Limb (tissue), 2 donors: ENCODE measurements at regions not wholly inside any gene's neighbourhood (a gene's known extent, or its start where the extent isn't known, plus 50 kb on each side); places are given as distances from the start of the nearest gene placed in this dataset.

ENCODE experiments used
- DNase-seq, 2 donors: peaks; one replicate each; pipeline ENCODE4 v3.0.0-alpha.2; 2016; ENCODE audit errors: extremely low spot score in 2 of 2

- DNase-seq: no peak
These were observed 179.6 kb downstream of the LMO4 start for GRCh38 chr1:87508247-87508787.

- DNase-seq: no peak
These were observed 181.9 kb downstream of the LMO4 start for GRCh38 chr1:87510540-87510939.

- DNase-seq: no peak
These were observed 182.8 kb downstream of the LMO4 start for GRCh38 chr1:87511449-87511848.

- DNase-seq: no peak
These were observed 183.8 kb downstream of the LMO4 start for GRCh38 chr1:87512431-87512830.

- no peak for DNase-seq
These were observed 184.6 kb downstream of the LMO4 start for GRCh38 chr1:87513255-87513654.

- no peak for DNase-seq
These were observed 185.4 kb downstream of the LMO4 start for GRCh38 chr1:87513966-87514660.

- DNase-seq: no peak
These were observed 187.1 kb downstream of the LMO4 start for GRCh38 chr1:87515781-87516180.

GRCh38 chr1:87518794-87519193, 190.1 kb downstream of the LMO4 start:
- no peak for DNase-seq

- no peak for DNase-seq
These were observed 192.8 kb downstream of the LMO4 start for GRCh38 chr1:87521452-87521851.

- no peak for DNase-seq
These were observed 194.8 kb downstream of the LMO4 start for GRCh38 chr1:87523466-87523865.

GRCh38 chr1:87524021-87524754, 195.5 kb downstream of the LMO4 start:
- no peak for DNase-seq

GRCh38 chr1:87528754-87529517, 200.3 kb downstream of the LMO4 start:
- DNase-seq: no peak

GRCh38 chr1:87530042-87530807, 201.5 kb downstream of the LMO4 start:
- no peak for DNase-seq

- DNase-seq: no peak
These were observed 206.9 kb downstream of the LMO4 start for GRCh38 chr1:87535551-87535950.

GRCh38 chr1:87539147-87539546, 210.5 kb downstream of the LMO4 start:
- no peak for DNase-seq

- no peak for DNase-seq
These were observed 214.0 kb downstream of the LMO4 start for GRCh38 chr1:87542697-87543096.

GRCh38 chr1:87549738-87550137, 221.1 kb downstream of the LMO4 start:
- DNase-seq: no peak

- no peak for DNase-seq
These were observed 224.8 kb downstream of the LMO4 start for GRCh38 chr1:87553511-87553910.

- no peak for DNase-seq
These were observed 226.7 kb downstream of the LMO4 start for GRCh38 chr1:87555366-87555765.

- no peak for DNase-seq
These were observed 227.6 kb downstream of the LMO4 start for GRCh38 chr1:87556326-87556725.

GRCh38 chr1:87558921-87559320, 230.2 kb downstream of the LMO4 start:
- no peak for DNase-seq
